Endothelial cell of hepatic sinusoid (primary cell): ENCODE measurements at regions not wholly inside any gene's neighbourhood (a gene's known extent, or its start where the extent isn't known, plus 50 kb on each side); places are given as distances from the start of the nearest gene placed in this dataset.
"Not testable (repeated sequence)": the region's sequence is repeated elsewhere in the genome, so short reads cannot be mapped to it uniquely, and the experiment has no call there.

ENCODE experiments used
- in situ Hi-C: cut with HindIII; loops from 2 replicates; pipeline ENCODE4 v1.10.0; 2017; ENCODE audit warnings: low sequenced_read_pairs

DNA sequence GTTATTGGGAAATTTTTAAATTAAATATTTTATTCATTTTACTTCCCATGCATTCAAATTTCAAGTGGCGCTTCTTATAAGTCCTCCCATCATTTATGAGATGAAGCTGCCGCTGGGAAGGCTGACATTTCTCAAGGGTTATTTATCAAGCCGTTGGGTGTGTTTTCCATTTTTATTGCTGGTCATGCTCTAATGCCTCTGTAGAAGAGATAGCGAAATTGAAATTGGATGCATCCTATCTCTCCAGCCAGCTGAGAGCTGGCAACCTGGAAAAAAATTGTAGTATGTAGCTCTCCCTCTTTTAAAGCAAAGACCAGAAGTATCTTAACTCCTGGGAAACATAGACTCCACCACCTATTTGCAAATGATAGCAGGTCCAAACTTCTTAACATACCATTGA, 135.9 kb downstream of the C6orf118 start:
- in situ Hi-C loops, result no loop called here

DNA sequence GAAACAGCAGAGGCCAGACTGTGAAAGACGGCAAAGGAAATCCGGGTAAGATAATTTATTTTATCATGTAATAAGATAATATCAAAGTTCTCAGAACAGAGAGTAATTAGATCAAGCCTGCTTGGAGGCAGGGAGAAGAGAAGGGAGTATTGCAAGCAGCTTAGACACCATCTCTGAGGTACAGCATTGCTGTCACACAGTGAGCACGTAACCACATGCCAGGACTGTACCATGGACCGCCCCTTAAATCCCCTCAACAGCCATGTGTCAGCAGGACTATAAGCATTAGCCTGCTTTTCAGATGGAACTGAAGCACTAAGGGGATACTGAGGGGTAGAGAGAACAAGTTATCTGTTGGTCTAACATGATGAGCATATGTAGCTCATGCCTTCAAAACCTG, 141.5 kb downstream of the C6orf118 start:
- in situ Hi-C loops, result no loop called here

DNA sequence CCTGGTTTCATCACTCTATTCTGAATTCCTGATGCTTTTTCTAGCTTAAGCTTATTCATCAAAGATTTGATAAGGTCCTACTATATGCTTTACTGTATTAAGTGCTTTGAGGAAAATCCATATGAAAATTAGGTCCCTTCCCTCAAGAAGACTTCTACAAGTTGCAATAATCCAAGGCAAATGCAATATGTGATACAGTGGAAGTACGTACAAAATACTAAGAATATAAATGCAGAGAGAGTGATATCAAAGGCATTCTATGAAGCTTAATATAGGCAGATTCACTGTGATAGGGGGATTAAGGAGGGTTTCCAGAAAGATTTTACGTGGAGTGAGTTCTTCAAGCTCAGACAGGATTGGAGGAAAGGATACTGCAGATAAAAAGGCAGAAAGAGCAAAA, 142.1 kb downstream of the C6orf118 start:
- in situ Hi-C loops, result no loop called here

DNA sequence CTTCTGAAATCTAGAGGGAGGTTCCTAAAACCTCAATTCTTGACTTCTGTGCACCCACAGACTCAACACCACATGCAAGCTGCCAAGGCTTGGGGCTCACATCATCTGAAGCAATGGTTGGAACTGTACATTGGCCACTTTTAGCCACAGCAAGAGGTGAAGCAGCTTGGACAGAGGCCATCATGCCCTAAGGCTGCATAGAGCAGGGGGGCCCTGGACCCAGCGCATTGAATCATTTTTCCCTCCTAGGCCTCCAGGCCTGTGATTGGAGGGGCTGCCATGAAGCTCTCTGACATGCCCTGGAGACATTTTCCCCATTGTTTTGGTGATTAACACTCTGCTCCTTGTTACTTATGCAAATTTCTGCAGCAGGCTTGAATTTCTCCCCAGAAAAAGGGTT, 145.9 kb downstream of the C6orf118 start:
- in situ Hi-C loops, result no loop called here

DNA sequence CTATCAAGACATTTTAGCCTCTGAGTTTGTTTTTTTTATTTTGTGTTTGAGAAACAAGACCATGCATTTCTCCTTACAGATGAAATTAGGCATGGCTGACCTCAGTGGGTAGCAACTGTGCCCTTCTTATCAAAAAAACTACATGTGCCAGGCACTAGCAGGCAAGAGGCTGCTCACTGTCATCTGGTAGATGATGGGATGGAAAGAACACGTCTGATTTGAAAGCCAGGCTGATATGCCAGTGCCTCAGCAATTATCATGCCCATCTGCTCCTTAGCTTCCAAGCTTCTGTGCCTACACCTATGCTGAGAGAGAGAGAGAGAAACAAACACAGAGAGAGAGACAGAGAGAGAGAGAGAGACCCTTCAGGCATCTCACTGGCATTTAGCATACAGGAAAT, 149.9 kb downstream of the C6orf118 start:
- in situ Hi-C loops, result no loop called here

DNA sequence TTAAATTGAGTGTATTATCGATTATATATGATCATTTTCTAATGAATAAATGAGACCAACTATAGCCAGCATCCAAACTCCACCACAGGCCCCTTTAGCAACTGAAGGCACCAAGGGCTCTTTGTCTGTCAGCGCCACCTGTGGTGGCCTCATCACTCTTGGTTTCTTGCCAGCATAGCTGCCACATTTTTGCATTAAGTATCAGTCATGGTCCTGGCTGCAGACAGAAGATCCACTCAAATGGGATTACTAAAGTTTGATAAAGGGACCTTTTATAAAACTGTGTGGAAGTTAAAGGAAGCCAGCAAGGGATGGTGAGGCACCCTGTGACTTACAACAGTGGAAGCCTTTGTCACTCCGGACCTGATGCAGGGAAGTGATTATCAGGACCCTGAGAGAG, 162.9 kb downstream of the C6orf118 start:
- in situ Hi-C loops, result no loop called here

DNA sequence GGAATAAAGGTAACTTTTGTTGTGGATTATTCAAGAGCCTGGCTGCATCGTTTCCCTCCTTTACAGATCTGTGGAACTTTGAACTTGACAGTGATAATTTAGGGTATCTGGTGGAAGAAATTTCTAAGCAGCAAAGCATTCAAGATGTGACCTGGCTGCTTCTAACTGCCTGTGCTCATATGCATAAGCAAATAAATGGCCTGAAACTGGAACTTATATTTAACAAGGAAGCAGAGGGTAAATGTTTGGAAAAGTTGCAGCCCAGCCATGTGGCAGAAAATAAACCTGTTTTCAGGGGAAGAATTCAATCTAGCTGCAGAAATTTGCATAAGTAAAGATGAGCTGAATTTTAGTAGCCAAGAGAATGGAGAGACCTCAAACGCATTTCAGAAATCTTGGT, 173.5 kb downstream of the C6orf118 start:
- in situ Hi-C loops, result no loop called here

DNA sequence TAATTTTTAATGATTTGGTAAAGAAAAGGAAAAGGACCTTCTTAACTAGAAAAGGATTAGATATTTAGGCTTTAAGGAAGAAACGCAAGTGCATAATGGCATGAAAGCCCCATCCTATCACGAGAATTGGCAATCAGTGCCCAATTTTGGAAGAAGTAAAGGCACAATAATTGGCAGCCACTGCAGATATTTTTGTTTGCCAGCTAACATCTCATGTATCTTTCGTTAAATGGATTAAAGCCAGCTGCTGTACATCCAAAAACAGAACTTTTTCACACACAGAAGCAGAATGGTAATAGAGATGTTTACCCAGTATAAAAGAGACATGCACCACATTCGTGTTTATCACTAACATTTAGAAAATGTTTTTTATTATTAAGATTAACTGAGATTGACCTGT, 180.3 kb downstream of the C6orf118 start:
- in situ Hi-C loops, result no loop called here

DNA sequence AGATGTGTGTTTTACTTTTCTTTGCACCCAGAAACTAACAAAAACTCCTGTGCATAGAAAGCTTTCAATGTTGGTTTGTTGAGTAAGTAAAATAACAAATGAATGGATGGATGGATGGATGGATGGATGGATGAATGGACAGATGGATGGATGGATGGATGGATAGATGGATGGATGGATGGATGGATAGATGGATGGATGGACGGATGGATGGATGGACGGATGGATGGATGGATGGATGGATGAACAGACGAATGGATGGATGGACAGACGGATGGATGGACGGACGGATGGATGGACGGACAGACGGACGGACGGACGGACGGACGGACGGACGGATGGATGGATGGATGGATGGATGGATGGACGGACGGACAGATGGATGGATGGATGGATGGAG, 181.7 kb downstream of the C6orf118 start:
- in situ Hi-C loops, result not testable (repeated sequence)

DNA sequence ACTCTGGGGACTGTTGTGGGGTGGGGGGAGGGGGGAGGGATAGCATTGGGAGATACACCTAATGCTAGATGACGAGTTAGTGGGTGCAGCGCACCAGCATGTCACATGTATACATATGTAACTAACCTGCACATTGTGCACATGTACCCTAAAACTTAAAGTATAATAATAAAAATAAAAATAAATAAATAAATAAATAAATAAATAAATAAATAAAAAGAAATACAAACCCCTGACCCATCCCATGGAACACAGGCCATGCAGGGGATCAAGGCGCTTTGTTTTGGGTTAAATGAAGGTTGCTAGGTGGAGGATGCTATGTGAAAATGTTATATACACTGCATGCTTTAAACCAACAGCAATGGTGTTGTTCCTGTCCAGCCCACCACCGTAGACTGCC, 184.7 kb downstream of the C6orf118 start:
- in situ Hi-C loops, result not testable (repeated sequence)

DNA sequence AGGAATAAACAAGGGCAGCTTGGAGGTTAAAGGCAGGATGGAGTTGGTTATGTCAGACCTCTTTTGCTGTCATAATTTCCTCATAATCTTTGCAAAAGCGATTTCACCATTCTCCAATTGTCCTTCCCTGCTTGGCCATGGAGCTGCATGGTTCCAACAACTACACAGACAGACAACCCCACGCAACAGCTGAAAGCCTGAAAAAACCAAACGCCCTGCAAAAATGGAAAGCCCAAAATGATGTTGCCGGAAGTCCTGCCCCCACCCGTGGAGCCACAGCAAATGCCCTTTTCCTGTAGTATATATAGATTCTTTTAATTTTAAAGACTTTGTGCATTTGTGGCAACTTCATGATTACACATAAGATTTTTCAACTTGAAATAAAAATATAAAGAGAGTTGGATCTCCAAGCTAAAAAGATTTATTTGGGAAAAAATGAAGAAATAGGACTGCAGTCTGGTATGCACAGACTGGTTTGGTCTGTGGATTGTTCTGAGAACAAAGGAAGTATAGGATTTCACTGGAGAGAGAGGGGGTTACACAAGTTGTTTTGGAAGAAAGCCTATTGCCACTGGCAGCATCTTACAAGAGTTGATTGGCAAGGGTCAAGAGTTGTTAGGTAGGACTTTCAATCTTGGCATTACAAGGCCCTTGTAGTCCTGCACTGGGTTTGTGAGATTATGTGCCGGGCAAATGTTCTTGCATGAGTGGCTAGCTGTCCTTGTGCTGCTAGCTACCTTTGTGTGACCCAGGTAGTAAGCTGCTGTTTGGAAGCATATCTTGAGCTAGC, 190.0 kb downstream of the C6orf118 start:
- in situ Hi-C loops, result no loop called here

DNA sequence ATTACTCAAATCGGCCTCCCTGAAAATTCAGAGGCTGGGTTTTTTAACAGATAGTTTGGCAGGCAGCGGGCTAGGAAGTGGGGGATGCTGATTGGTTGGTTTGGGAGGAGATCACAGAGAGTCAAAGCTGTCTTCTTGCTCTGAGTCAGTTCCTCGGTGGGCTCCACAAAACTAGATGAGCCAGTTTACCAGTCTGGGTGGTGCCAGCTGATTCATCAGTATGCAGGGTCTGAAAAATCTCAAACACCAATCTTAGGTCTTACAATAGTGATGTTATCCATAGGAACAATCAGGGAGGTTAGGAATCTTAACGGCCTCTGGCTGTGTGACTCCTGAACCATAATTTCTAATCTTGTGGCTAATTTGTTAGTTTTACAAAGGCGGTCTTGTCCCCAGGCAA, 190.7 kb downstream of the C6orf118 start:
- in situ Hi-C loops, result no loop called here

DNA sequence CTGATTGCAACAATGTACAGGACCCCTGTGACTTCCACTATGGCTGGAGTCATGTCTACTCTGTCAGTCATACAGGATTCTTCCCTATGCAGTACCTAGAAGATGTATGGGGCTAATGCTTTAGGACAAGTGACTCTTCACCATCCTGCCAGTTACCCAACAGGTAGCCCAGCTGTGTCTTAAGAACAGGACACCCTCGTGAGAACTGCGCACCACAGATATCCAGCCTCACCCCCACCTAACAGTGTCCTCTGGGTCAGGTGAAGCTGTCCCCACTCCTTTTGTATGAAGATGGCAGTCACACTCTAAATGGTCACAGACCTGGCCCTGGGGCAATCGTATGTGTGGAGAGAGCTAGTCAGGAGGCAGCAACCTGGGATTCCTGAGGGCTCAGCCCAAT, 191.6 kb downstream of the C6orf118 start:
- in situ Hi-C loops, result no loop called here

DNA sequence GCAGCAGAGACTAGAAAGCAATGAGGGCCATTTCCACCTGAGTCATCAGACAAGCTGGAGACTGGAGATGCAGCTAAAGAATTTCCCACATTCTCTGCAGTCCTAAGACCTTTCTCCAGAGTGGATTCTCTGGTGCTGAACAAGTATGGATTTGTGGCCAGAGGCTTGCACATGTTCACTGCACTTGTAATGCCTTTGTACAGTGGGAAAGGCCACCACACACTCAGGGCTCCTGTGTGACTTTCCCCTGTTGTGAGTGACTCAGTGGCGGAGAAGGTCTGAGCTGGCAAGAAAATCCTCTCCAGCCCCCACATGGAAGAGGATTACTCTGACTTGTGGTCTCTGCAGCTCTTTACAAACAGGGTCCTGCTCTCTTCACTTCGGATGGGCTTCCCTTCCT, 192.3 kb downstream of the C6orf118 start:
- in situ Hi-C loops, result no loop called here

DNA sequence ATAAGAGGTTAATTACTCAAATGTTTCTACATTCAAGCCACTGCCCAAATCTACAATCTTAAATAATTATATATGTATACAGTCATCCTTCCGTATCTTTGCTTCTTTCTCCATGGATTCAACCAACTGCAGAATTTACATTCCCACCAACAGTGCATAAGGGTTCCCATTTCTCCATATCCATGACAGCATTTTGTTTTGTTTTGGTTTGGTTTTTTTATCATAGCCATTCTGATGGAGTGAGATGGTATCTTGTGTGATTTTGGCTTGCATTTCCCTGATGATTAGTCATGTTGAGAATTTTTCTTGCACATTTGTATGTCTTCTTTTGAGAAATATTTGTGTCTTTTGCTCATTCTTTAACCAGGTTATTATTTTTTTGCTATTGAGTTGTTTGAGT, 198.5 kb downstream of the C6orf118 start:
- in situ Hi-C loops, result no loop called here

DNA sequence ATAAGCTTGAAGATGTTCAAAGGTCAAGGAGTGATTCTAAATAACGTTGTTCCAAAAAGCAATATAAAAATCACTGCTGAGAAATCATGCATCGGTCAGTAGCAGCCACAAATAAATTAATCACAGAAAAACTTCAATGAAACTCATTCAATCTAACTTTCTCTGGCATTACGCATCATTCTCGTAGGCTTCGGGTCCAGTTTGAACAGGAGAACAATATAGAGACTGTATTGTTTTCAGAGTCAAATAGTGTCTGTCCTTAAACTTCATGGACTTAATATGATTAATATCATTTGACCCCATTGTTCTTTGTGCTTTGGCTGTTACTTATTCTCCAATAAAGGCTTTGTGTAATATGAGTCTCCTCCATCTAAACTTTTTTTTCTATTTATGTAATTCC, 200.4 kb downstream of the C6orf118 start:
- in situ Hi-C loops, result no loop called here

DNA sequence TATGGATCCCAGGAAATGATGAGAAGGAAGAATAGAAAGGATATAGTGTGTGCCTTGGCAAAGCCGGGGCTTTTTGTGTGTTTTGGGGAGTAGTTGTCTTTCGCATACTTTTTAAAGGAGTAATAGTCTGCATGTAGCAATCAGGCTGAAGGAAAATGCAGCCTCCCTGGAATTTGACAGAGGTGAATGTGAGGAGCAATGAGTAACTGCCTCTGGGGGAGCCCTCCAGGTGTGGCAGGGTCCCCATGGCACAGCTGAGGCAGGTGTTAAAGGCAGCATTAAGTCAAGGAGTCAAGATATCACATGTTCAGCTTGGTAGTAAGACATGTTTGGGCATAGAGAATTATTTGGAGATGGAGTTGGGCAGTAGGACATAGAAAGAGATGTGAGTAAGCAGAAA, 203.1 kb downstream of the C6orf118 start:
- in situ Hi-C loops, result no loop called here

DNA sequence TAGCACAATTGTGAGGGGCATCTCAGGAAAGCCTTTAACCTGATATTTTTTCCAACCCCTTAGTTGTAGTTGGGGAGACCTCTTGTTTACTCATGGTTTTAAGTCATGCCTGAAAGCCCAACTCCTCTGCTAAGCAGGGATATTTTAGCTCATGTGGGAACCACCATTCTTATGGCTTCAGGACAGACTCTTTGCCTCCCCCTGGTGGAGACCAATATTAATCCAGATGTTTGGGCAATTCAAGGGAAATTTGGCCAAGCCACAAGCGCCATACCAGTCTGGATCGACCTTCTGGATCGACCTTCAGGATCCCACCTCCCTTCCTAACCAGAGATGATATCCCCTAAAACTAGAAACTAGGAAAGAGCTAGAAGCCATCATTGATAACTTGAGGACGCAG, 211.2 kb downstream of the C6orf118 start:
- in situ Hi-C loops, result no loop called here

DNA sequence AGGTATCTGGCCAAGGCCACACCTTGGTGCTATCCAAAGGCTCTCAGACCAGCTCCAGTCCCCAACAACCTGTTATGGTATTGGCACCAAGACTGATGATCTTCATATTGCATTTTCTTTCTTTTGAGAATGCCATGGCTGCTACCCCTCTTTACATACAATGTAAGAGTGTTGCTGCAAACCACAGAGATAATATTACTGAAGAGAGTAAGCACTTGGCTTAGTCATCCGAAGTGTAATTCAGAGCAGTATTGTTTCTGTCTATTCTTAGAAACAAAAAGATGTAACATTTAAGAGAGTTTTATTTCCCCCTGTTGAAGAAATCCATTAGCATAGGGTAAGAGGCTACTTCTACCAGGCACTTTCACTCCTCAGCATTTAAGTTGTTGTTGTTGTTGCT, 212.5 kb downstream of the C6orf118 start:
- in situ Hi-C loops, result no loop called here

DNA sequence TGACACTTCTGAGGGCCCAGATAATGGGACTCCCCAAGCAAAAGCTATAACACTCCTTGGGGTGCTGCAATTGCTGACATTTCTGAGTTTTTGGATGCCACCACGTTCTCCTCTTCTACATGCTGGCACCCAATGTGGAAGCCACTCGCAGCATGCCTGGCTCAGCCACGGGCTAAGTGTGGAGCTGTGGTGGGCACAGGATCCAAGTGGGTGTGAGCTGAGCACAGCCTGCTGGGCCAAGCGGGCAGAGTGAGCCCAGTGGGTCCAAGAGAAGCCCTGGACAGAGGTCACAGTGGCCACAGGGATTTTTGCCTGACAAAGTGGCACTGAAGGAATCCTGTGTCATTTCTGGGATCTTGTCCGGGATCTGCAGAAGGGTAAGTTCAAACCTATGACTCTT, 213.2 kb downstream of the C6orf118 start:
- in situ Hi-C loops, result no loop called here

DNA sequence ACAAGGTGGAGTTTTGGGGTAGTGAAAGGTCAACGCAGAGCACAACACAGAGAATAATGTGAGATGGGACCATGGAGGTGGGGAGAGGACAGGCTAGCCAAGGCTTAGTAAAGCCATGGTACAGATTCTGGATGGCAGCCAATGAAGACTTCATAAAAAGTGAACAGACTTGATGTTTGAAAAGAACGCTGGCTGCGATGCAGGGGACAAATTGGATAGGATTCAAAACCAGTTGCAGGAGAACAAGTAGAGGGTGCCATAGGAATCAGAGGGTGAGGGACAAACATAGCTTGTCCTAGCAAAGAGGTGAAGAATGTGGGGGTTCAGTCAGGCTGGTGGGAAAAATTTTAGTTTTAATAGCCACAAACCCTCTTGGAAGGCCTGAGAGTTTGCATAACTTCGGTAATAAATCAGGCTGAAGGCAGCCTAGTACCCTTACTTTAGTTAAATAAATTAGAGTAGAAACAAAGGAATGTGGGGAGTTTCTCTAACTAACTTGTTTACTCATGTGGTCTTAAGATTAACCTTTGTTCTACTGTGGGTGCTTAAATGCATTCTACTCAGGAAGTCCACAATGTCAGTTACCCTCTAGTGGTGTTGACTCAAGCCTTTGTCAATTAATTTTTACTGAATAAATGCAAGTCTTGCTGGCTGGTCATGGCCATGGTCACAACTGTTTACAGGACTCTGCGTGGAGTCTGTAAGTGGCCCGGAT, 216.4 kb downstream of the C6orf118 start:
- in situ Hi-C loops, result no loop called here

DNA sequence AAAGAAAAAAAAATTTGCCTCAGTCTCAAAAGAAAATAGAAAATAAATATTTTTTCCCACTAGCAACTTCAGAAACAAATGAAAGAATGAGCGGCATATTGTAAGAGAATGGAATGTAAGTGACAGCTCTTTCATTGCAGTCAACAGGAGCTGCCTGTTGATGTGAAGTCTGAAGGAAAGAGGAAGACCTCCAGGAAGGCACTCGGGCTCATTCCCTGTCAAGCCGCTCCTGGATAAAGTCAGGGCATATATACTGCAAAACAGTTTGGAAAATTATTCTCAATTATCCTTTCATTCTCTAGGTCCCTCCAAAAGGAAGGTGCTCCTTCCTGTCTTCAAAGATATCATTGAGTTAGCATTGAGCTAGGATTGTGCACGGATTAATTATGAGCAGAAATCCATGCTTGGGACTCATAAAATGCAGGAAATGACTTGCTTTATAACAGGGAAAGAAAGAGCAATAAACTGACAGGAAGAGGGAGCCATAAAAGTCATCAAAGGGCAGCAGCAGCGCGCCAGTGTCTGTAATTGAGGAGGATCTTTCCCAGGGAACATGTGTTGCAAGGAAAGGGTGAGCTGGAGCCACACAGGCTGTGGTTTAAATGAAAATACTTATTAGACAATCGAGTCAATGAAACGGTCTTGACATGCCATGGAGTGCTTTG, 218.2 kb downstream of the C6orf118 start:
- in situ Hi-C loops, result no loop called here
